ENCODE measurements at regions not wholly inside any gene's neighbourhood (a gene's known extent, or its start where the extent isn't known, plus 50 kb on each side); places are given as distances from the start of the nearest gene placed in this dataset.

- DNase-seq = no peak
- Mint-ChIP-seq H3K36me3 (ENCODE audit: unreplicated experiment) (no peaks in the 10 kb centered on the region), H3K9me3 (ENCODE audit: unreplicated experiment) (no peaks in the 10 kb centered on the region), H3K27ac (ENCODE audit: unreplicated experiment) (no peak overlapping the region), H3K27me3 (ENCODE audit: unreplicated experiment) (peaks cover 1% of the 10 kb centered on the region), H3K4me1 (ENCODE audit: low read depth, unreplicated experiment) (no peaks in the 10 kb centered on the region), H3K4me3 (ENCODE audit: unreplicated experiment) (no peak overlapping the region)
- TF ChIP-seq, protein P1, sequence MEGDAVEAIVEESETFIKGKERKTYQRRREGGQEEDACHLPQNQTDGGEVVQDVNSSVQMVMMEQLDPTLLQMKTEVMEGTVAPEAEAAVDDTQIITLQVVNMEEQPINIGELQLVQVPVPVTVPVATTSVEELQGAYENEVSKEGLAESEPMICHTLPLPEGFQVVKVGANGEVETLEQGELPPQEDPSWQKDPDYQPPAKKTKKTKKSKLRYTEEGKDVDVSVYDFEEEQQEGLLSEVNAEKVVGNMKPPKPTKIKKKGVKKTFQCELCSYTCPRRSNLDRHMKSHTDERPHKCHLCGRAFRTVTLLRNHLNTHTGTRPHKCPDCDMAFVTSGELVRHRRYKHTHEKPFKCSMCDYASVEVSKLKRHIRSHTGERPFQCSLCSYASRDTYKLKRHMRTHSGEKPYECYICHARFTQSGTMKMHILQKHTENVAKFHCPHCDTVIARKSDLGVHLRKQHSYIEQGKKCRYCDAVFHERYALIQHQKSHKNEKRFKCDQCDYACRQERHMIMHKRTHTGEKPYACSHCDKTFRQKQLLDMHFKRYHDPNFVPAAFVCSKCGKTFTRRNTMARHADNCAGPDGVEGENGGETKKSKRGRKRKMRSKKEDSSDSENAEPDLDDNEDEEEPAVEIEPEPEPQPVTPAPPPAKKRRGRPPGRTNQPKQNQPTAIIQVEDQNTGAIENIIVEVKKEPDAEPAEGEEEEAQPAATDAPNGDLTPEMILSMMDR (IDR thresholded peaks at IDR 0.05; ENCODE audit: partially characterized antibody, unreplicated experiment) = no peak
These were observed 89.4 kb downstream of the FOXB1 start for GRCh38 chr15:60093273-60094067.

DNA sequence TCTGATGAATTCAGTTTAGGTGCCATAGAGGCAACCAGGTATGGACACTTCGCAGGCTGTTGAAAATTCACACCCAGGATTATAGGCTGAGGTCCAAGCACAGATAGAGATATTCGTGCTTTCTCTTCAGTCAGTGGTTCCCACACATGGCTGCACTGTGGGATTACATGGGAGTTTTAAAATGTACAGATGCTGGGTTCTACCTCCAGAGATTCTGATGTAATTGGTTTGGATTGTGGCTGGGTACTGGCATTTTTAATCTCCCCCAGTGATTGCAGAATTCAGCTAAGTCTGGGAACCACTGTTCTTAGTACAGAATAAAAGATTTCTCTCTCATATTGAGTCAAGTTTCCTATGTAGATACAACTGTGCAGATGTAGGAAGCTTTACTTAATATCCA is 91.6 kb downstream of the FOXB1 start:
- Mint-ChIP-seq H3K9me3 (ENCODE audit: unreplicated experiment) (no peaks in the 10 kb centered on the region), H3K27me3 (ENCODE audit: unreplicated experiment) (peaks cover 1% of the 10 kb centered on the region), H3K36me3 (ENCODE audit: unreplicated experiment) (no peaks in the 10 kb centered on the region), H3K4me3 (ENCODE audit: unreplicated experiment) (no peak overlapping the region), H3K4me1 (ENCODE audit: low read depth, unreplicated experiment) (no peaks in the 10 kb centered on the region), H3K27ac (ENCODE audit: unreplicated experiment) (no peak overlapping the region)
- no peak for DNase-seq
- TF ChIP-seq, protein P1 (IDR thresholded peaks at IDR 0.05; ENCODE audit: partially characterized antibody, unreplicated experiment) = no peak

DNA sequence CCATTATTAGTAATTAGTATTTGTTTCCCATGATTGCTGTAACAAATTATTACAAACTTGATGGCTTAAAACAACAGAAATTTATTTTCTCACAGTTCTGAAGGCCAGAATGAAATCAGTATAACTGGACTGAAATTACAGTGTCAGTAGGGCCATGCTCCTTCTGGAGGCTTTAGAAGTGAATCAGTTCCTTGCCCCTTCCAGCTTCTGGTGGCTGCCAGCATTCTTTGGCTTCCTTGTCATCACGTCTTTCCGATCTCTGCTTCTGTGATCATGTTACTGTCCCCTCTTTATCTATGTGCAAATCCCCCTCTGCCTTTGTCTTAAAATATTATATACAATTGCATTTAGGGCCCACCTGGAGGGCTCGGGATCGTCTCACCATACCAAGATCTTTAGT is 92.0 kb downstream of the FOXB1 start:
- Mint-ChIP-seq H3K36me3 (ENCODE audit: unreplicated experiment) (no peaks in the 10 kb centered on the region), H3K4me1 (ENCODE audit: low read depth, unreplicated experiment) (no peaks in the 10 kb centered on the region), H3K27me3 (ENCODE audit: unreplicated experiment) (peaks cover 1% of the 10 kb centered on the region), H3K4me3 (ENCODE audit: unreplicated experiment) (no peak overlapping the region), H3K27ac (ENCODE audit: unreplicated experiment) (no peak overlapping the region), H3K9me3 (ENCODE audit: unreplicated experiment) (no peaks in the 10 kb centered on the region)
- no peak for DNase-seq
- TF ChIP-seq, protein P1 (IDR thresholded peaks at IDR 0.05; ENCODE audit: partially characterized antibody, unreplicated experiment) = no peak

- no peak overlapping the region for H3K4me3 Mint-ChIP-seq (ENCODE audit: unreplicated experiment)
- no peaks in the 10 kb centered on the region for H3K36me3 Mint-ChIP-seq (ENCODE audit: unreplicated experiment)
- no peaks in the 10 kb centered on the region for H3K4me1 Mint-ChIP-seq (ENCODE audit: low read depth, unreplicated experiment)
- H3K27ac Mint-ChIP-seq (ENCODE audit: unreplicated experiment) = no peak overlapping the region
- DNase-seq = no peak
- TF ChIP-seq, protein P1 (IDR thresholded peaks at IDR 0.05; ENCODE audit: partially characterized antibody, unreplicated experiment) = no peak
- H3K9me3 Mint-ChIP-seq (ENCODE audit: unreplicated experiment) = no peaks in the 10 kb centered on the region
- no peaks in the 10 kb centered on the region for H3K27me3 Mint-ChIP-seq (ENCODE audit: unreplicated experiment)
These were observed 97.3 kb downstream of the FOXB1 start for GRCh38 chr15:60101416-60101815.

- no peaks in the 10 kb centered on the region for H3K9me3 Mint-ChIP-seq (ENCODE audit: unreplicated experiment)
- H3K4me1 Mint-ChIP-seq (ENCODE audit: low read depth, unreplicated experiment) = no peaks in the 10 kb centered on the region
- DNase-seq = no peak
- H3K27ac Mint-ChIP-seq (ENCODE audit: unreplicated experiment) = no peak overlapping the region
- H3K27me3 Mint-ChIP-seq (ENCODE audit: unreplicated experiment) = no peaks in the 10 kb centered on the region
- no peak overlapping the region for H3K4me3 Mint-ChIP-seq (ENCODE audit: unreplicated experiment)
- no peaks in the 10 kb centered on the region for H3K36me3 Mint-ChIP-seq (ENCODE audit: unreplicated experiment)
- TF ChIP-seq, protein P1 (IDR thresholded peaks at IDR 0.05; ENCODE audit: partially characterized antibody, unreplicated experiment) = no peak
These were observed 98.6 kb downstream of the FOXB1 start for GRCh38 chr15:60102748-60103147.

Data from glutamatergic neuron (in vitro differentiated cells).